Neural crest cell (in vitro differentiated cells): ENCODE measurements at regions not wholly inside any gene's neighbourhood (a gene's known extent, or its start where the extent isn't known, plus 50 kb on each side); places are given as distances from the start of the nearest gene placed in this dataset.

Experiments
- DNase-seq: peaks from one replicate; pipeline ENCODE4 v3.0.0; 2021; ENCODE audit warnings: low read depth, mixed read lengths, low spot score
- H3K27ac Mint-ChIP-seq: one replicate; pipeline ENCODE4 v1.8.0; 2021; ENCODE audit warnings: mild to moderate bottlenecking, mixed read lengths; ENCODE audit not compliant: unreplicated experiment
- H3K27me3 Mint-ChIP-seq: 2 replicates; pipeline ENCODE4 v1.8.0; 2021; ENCODE audit warnings: low read depth, mild to moderate bottlenecking, mixed read lengths
- H3K36me3 Mint-ChIP-seq: 2 replicates; pipeline ENCODE4 v1.8.0; 2021; ENCODE audit warnings: low read depth, mild to moderate bottlenecking, mixed read lengths
- H3K4me1 Mint-ChIP-seq: 2 replicates; pipeline ENCODE4 v1.8.0; 2021; ENCODE audit warnings: mixed read lengths
- H3K4me3 Mint-ChIP-seq: one replicate; pipeline ENCODE4 v1.8.0; 2021; ENCODE audit warnings: mild to moderate bottlenecking, mixed read lengths
- H3K9me3 Mint-ChIP-seq: 2 replicates; pipeline ENCODE4 v1.8.0; 2021; ENCODE audit warnings: mixed read lengths
- TF ChIP-seq, protein P1 (sequence below): fragments of 200-600 bp; sonication (generic); conservative IDR thresholded peaks from 2 replicates; pipeline ENCODE4 v1.5.0; 2021; ENCODE audit warnings: antibody characterized with exemption, mild to moderate bottlenecking

DNA sequence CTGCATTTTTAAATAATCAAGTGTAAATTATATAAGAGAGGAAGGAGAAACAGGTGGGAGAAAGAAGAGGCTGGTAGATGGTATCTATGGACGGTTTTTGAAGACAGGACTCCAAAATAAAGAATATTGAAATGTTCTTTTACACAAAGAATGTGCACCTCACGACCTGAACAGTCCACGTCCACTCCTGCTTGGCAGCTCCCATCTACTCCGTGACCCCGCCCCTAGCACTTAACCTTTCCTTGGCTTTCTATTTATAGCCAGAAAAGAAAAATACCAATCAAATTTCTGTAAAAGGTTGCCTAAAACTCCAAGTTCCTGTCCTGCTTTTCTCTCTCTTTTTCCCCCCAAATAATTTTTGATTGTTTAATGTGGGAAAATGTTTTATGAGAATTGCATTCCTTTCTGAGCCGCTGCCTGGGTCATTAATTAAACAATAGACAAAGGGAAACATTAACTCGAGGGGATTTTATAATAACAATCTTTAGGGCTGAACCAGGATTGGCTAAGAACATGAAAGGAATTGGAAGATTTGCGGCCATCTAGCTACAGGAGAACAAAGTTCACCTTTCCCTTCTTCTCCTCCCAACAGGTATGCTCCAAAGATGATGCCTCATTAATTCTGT, 173.6 kb upstream of the MAP3K1 start:
- DNase-seq: no peak
- H3K36me3 Mint-ChIP-seq: no peaks in the 10 kb centered on the region
- H3K27me3 Mint-ChIP-seq: no peaks in the 10 kb centered on the region
- no peaks in the 10 kb centered on the region for H3K9me3 Mint-ChIP-seq
- H3K4me1 Mint-ChIP-seq: peaks cover 29% of the 10 kb centered on the region
- H3K4me3 Mint-ChIP-seq: no peak overlapping the region
- TF ChIP-seq, protein P1, sequence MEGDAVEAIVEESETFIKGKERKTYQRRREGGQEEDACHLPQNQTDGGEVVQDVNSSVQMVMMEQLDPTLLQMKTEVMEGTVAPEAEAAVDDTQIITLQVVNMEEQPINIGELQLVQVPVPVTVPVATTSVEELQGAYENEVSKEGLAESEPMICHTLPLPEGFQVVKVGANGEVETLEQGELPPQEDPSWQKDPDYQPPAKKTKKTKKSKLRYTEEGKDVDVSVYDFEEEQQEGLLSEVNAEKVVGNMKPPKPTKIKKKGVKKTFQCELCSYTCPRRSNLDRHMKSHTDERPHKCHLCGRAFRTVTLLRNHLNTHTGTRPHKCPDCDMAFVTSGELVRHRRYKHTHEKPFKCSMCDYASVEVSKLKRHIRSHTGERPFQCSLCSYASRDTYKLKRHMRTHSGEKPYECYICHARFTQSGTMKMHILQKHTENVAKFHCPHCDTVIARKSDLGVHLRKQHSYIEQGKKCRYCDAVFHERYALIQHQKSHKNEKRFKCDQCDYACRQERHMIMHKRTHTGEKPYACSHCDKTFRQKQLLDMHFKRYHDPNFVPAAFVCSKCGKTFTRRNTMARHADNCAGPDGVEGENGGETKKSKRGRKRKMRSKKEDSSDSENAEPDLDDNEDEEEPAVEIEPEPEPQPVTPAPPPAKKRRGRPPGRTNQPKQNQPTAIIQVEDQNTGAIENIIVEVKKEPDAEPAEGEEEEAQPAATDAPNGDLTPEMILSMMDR: no peak
- H3K27ac Mint-ChIP-seq: no peak overlapping the region

DNA sequence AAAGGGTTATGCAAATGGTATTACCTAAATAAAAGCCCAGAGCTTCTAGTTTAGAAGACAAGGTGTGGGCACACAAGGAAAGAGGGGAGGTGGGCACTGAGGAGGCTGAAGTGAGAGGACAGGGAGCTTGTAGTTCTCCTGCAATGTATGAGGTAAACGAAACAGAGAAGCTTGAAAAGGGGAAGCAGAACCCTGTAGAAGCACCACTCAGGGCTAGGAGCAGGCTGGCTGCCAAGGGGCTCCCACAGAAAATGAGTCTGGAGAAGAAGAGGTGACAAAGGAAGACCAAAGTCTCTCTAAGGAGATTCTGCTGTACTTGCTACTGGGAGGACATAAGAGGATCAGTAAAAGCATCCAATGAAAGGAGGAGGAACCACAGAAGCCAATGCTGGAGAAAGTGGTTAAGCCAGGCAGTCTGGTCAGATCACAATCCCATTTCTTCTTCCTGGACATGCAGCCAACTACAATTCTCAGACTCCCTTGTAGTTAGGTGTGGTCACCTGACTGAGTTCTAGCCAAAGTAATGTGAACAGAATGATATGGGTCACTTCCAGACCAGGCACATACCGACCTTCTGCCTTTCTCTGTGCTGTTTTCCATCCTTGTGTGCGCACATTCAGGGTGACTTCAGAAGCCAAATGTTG, 174.5 kb upstream of the MAP3K1 start:
- Mint-ChIP-seq H3K36me3 (no peaks in the 10 kb centered on the region), H3K27ac (no peak overlapping the region), H3K27me3 (no peaks in the 10 kb centered on the region), H3K4me1 (peaks cover 34% of the 10 kb centered on the region), H3K9me3 (no peaks in the 10 kb centered on the region), H3K4me3 (no peak overlapping the region)
- DNase-seq: no peak
- TF ChIP-seq, protein P1: no peak

DNA sequence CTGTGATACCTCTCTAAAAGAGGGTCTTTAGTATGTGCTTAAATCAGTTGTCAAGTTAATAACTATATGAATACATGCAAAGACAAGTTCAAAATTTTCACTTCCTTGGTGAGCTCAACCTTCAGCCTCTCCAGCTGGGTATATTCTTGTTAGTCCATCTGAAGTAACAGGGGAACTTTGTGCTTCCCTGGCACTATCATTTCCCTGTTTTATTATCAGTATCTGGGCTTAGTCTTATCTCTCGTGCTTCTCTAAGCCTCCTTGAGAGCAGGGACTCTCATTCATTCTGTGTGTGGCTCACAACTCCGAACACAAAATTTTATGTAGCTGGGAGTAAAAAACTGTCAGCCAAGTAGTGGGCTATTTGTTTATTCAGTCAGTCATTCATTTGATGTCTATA, 175.9 kb upstream of the MAP3K1 start:
- Mint-ChIP-seq H3K9me3 (no peaks in the 10 kb centered on the region), H3K27ac (no peak overlapping the region), H3K36me3 (no peaks in the 10 kb centered on the region), H3K27me3 (no peaks in the 10 kb centered on the region), H3K4me3 (no peak overlapping the region), H3K4me1 (peaks cover 34% of the 10 kb centered on the region)
- no peak for DNase-seq
- TF ChIP-seq, protein P1: no peak

DNA sequence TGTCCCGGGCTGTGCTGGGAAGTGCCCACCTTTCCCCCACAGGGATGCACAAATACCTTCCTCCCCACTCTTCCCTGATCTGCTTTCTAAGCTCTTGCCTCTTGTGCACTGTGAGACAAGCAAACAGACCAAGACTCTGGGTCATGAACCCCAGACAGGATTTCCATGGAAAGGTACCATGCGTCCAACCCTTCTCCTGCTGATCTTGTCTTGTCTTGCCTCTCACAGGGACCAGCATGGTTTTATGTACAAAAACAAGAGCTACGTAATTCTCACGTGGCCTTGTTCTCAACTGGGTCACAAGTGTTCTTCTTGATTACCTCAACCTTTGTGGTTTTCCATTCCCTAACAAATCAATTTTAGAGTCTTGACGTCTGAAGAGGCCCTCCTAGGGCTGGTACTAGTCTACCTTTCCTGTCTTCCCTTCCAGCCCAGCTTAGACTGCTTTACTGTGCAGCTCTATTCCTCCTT, 176.5 kb upstream of the MAP3K1 start:
- H3K36me3 Mint-ChIP-seq: no peaks in the 10 kb centered on the region
- TF ChIP-seq, protein P1: no peak
- H3K4me1 Mint-ChIP-seq: peaks cover 34% of the 10 kb centered on the region
- H3K27me3 Mint-ChIP-seq: no peaks in the 10 kb centered on the region
- DNase-seq: no peak
- H3K27ac Mint-ChIP-seq: no peak overlapping the region
- no peaks in the 10 kb centered on the region for H3K9me3 Mint-ChIP-seq
- no peak overlapping the region for H3K4me3 Mint-ChIP-seq

DNA sequence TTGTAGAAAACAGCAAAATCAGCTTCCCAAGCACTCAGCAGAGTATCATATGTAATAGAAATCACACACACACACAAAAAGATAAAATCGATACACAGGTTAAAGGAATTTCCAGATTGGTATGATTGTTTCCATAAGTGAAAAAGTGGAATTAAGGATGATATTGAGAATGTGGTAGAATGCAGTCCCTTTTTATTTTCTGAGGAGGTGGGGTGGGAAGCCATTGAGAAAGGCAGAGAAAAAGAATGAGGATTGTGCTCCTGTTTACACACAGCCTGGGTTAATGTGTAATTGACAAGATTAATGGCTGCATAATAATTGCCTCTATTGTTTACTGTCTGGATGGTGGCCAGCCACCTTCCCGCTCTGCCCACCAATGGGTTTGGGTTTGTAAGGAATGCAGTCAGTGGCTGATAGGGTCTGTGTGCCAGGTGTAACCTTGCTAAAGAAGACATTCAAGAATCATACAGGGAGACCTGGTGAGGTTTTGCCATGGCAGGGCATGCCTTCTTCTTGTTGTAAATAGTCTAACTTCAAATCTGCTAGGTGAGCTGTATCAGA, 177.2 kb upstream of the MAP3K1 start:
- H3K27ac Mint-ChIP-seq: no peak overlapping the region
- peaks cover 34% of the 10 kb centered on the region for H3K4me1 Mint-ChIP-seq
- no peaks in the 10 kb centered on the region for H3K27me3 Mint-ChIP-seq
- no peaks in the 10 kb centered on the region for H3K36me3 Mint-ChIP-seq
- DNase-seq: no peak
- H3K9me3 Mint-ChIP-seq: no peaks in the 10 kb centered on the region
- TF ChIP-seq, protein P1: no peak
- no peak overlapping the region for H3K4me3 Mint-ChIP-seq
